K562 (cell line): ENCODE measurements at regions not wholly inside any gene's neighbourhood (a gene's known extent, or its start where the extent isn't known, plus 50 kb on each side); places are given as distances from the start of the nearest gene placed in this dataset.

Experiments used
- FOXM1 ChIP-seq, 2 experiments: fragments of 450-650 bp in 1 of 2; sonication (generic) in 1 of 2; formaldehyde crosslinking in 1 of 2; IDR thresholded peaks; 2 replicates each; pipeline versions ENCODE4 v1.6.1 to v1.9.0; 2017 to 2022; ENCODE audit warnings: low read depth in 2 of 2, mild to moderate bottlenecking in 2 of 2, missing genetic modification reagents in 1 of 2, moderate library complexity in 1 of 2
- RBM14 ChIP-seq: fragments of 200-400 bp; formaldehyde crosslinking; IDR thresholded peaks from 2 replicates; pipeline ENCODE4 v1.6.1; 2018; ENCODE audit warnings: low read depth, mild to moderate bottlenecking, low read length, moderate library complexity, borderline replicate concordance; ENCODE audit not compliant: insufficient read depth
- TF ChIP-seq, protein P1 (sequence below), 2 experiments: fragments of 450-650 bp; IDR thresholded peaks; 2 replicates each; pipeline ENCODE4 v1.6.1; 2016; ENCODE audit warnings: mild to moderate bottlenecking in 2 of 2, borderline replicate concordance in 1 of 2, low read depth in 1 of 2, moderate library complexity in 1 of 2

GRCh38 chr16:85281181-85281580 lies 168.9 kb upstream of the CIBAR2 start (continued):
- TF ChIP-seq, protein P1, sequence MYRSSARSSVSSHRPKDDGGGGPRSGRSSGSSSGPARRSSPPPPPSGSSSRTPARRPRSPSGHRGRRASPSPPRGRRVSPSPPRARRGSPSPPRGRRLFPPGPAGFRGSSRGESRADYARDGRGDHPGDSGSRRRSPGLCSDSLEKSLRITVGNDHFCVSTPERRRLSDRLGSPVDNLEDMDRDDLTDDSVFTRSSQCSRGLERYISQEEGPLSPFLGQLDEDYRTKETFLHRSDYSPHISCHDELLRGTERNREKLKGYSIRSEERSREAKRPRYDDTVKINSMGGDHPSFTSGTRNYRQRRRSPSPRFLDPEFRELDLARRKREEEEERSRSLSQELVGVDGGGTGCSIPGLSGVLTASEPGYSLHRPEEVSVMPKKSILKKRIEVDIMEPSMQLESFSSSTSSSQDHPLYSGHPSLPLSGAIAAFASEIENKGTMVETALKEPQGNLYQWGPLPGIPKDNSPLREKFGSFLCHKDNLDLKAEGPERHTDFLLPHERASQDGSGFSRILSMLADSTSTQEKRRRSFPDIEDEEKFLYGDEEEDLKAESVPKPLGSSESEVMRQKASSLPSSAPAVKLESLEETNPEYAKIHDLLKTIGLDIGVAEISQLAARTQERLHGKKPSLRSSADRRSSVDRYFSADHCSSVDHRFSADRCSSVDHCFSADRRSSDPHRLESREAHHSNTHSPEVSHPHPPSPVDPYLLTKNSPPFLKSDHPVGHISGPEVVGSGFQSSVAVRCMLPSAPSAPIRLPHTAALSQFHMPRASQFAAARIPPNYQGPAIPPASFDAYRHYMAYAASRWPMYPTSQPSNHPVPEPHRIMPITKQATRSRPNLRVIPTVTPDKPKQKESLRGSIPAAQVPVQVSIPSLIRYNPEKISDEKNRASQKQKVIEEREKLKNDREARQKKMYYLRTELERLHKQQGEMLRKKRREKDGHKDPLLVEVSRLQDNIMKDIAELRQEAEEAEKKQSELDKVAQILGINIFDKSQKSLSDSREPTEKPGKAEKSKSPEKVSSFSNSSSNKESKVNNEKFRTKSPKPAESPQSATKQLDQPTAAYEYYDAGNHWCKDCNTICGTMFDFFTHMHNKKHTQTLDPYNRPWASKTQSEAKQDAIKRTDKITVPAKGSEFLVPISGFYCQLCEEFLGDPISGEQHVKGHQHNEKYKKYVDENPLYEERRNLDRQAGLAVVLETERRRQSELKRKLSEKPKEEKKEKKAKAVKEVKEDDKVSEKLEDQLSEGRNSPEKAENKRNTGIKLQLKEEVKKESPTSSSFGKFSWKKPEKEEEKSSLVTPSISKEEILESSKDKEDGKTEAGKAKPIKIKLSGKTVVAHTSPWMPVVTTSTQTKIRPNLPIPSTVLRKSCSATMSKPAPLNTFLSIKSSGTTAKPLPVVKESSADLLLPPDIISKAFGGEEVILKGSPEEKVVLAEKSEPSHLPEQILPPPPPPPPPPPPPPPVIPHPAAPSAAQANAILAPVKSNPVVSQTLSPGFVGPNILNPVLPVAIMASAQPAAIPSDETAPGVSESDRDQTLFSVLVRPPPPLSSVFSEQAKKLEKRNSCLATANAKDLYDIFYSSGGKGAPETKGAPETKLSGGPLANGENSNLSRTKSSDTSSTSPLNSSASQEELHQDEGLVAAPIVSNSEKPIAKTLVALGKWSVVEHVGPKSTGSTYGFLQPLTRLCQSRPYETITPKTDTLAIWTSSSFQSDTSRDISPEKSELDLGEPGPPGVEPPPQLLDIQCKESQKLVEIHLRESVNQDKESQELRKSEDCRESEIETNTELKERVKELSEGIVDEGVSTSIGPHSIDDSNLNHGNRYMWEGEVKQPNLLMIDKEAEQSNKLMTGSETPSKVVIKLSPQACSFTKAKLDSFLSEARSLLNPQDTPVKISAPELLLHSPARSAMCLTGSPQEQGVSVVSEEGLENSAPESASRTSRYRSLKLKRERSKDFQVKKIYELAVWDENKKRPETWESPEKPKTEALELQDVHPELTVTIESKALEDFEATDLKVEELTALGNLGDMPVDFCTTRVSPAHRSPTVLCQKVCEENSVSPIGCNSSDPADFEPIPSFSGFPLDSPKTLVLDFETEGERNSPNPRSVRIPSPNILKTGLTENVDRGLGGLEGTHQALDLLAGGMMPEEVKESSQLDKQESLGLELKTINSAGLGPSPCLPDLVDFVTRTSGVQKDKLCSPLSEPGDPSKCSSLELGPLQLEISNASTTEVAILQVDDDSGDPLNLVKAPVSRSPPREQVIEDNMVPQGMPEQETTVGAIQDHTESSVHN (IDR thresholded peaks at IDR 0.05; ENCODE audit: borderline replicate concordance in 1 of 2, low read depth in 1 of 2) = no peak
- no peak for TF ChIP-seq FOXM1 (IDR thresholded peaks at IDR 0.05; ENCODE audit: low read depth)
- no peak for TF ChIP-seq FOXM1 (CRISPR knock-in tag; IDR thresholded peaks at IDR 0.05; ENCODE audit: low read depth)
- no peak for TF ChIP-seq RBM14
